ENCODE measurements at regions not wholly inside any gene's neighbourhood (a gene's known extent, or its start where the extent isn't known, plus 50 kb on each side); places are given as distances from the start of the nearest gene placed in this dataset.

DNA sequence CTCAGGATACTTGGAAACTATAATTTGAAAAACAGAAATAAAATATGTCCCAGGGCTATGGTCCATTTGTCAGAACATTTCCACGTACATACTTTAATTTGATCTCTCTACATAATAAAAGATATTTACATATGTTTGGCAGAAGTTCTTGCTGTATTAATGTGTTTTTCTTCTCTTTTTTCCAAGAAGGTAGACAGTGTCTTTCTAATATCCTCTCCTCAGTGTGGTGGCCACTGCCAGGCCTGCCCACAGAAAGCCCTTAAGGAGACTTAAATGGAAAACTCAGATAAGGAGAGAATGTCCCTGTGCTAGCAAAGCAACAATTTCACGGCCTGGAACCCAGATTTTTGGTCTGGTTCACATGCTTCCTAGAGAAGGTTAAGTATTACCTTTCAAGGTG, 76.5 kb upstream of the ARHGEF26 start:
- Histone ChIP-seq H3K9me3 (no peaks in the 10 kb centered on the region), H3K36me3 (ENCODE audit: control insufficient read depth, insufficient read depth, low read length) (no peaks in the 10 kb centered on the region), H3K4me3 (ENCODE audit: low read depth, low read length) (no peak overlapping the region), H3K27me3 (replicated peaks; ENCODE audit: control insufficient read depth, insufficient read depth, low read length) (no peaks in the 10 kb centered on the region; the same call in 1 of the 2 replicates), H3K4me1 (no peaks in the 10 kb centered on the region)
- intact Hi-C loops (cut with micrococcal nuclease; ENCODE audit: unreplicated experiment): no loop called here
- Mint-ChIP-seq H3K9me3 (ENCODE audit: unreplicated experiment) (no peaks in the 10 kb centered on the region), H3K27ac (ENCODE audit: unreplicated experiment) (no peak overlapping the region), H3K4me3 (ENCODE audit: unreplicated experiment) (no peak overlapping the region), H3K36me3 (ENCODE audit: insufficient read depth, unreplicated experiment) (no peaks in the 10 kb centered on the region), H3K4me1 (ENCODE audit: low read depth, unreplicated experiment) (no peaks in the 10 kb centered on the region), H3K27me3 (ENCODE audit: insufficient read depth, unreplicated experiment) (peaks cover 12% of the 10 kb centered on the region)
- TF ChIP-seq, protein P1, sequence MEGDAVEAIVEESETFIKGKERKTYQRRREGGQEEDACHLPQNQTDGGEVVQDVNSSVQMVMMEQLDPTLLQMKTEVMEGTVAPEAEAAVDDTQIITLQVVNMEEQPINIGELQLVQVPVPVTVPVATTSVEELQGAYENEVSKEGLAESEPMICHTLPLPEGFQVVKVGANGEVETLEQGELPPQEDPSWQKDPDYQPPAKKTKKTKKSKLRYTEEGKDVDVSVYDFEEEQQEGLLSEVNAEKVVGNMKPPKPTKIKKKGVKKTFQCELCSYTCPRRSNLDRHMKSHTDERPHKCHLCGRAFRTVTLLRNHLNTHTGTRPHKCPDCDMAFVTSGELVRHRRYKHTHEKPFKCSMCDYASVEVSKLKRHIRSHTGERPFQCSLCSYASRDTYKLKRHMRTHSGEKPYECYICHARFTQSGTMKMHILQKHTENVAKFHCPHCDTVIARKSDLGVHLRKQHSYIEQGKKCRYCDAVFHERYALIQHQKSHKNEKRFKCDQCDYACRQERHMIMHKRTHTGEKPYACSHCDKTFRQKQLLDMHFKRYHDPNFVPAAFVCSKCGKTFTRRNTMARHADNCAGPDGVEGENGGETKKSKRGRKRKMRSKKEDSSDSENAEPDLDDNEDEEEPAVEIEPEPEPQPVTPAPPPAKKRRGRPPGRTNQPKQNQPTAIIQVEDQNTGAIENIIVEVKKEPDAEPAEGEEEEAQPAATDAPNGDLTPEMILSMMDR (IDR thresholded peaks at IDR 0.05; ENCODE audit: insufficient read depth in 1 of 2, low read depth in 1 of 2, low read length in 1 of 2, severe bottlenecking in 1 of 2, unreplicated experiment in 1 of 2): no peak
- POLR2A ChIA-PET: no interaction called here
- BruUV-seq (replicated peaks): no TSS peak
- CTCF ChIA-PET: no interaction called here
- no peak for DNase-seq

GRCh38 chr3:154050216-154050615, 71.0 kb upstream of the ARHGEF26 start:
- H3K4me3 ChIP-seq (ENCODE audit: low read depth, low read length): no peak overlapping the region
- H3K27me3 ChIP-seq (replicated peaks; ENCODE audit: control insufficient read depth, insufficient read depth, low read length): no peaks in the 10 kb centered on the region
- no peaks in the 10 kb centered on the region for H3K4me1 Mint-ChIP-seq (ENCODE audit: low read depth, unreplicated experiment)
- no peaks in the 10 kb centered on the region for H3K4me1 ChIP-seq
- no peaks in the 10 kb centered on the region for H3K36me3 Mint-ChIP-seq (ENCODE audit: insufficient read depth, unreplicated experiment)
- CTCF ChIA-PET: no interaction called here
- peaks cover 10% of the 10 kb centered on the region for H3K27me3 Mint-ChIP-seq (ENCODE audit: insufficient read depth, unreplicated experiment)
- BruUV-seq (replicated peaks): no TSS peak
- no peak overlapping the region for H3K27ac Mint-ChIP-seq (ENCODE audit: unreplicated experiment)
- DNase-seq: no peak
- no peaks in the 10 kb centered on the region for H3K9me3 Mint-ChIP-seq (ENCODE audit: unreplicated experiment)
- no peak overlapping the region for H3K4me3 Mint-ChIP-seq (ENCODE audit: unreplicated experiment)
- POLR2A ChIA-PET: no interaction called here
- TF ChIP-seq, protein P1 (IDR thresholded peaks at IDR 0.05; ENCODE audit: insufficient read depth in 1 of 2, low read depth in 1 of 2, low read length in 1 of 2, severe bottlenecking in 1 of 2, unreplicated experiment in 1 of 2): no peak
- no peaks in the 10 kb centered on the region for H3K36me3 ChIP-seq (ENCODE audit: control insufficient read depth, insufficient read depth, low read length)
- H3K9me3 ChIP-seq: no peaks in the 10 kb centered on the region
- intact Hi-C loops (cut with micrococcal nuclease; ENCODE audit: unreplicated experiment): no loop called here

GRCh38 chr3:154050766-154051165, 70.4 kb upstream of the ARHGEF26 start:
- no peaks in the 10 kb centered on the region for H3K36me3 ChIP-seq (ENCODE audit: control insufficient read depth, insufficient read depth, low read length)
- TF ChIP-seq, protein P1 (IDR thresholded peaks at IDR 0.05; ENCODE audit: insufficient read depth in 1 of 2, low read depth in 1 of 2, low read length in 1 of 2, severe bottlenecking in 1 of 2, unreplicated experiment in 1 of 2): no peak
- CTCF ChIA-PET: no interaction called here
- no peaks in the 10 kb centered on the region for H3K36me3 Mint-ChIP-seq (ENCODE audit: insufficient read depth, unreplicated experiment)
- no peak overlapping the region for H3K4me3 ChIP-seq (ENCODE audit: low read depth, low read length)
- no peaks in the 10 kb centered on the region for H3K9me3 ChIP-seq
- H3K4me1 Mint-ChIP-seq (ENCODE audit: low read depth, unreplicated experiment): no peaks in the 10 kb centered on the region
- intact Hi-C loops (cut with micrococcal nuclease; ENCODE audit: unreplicated experiment): no loop called here
- no peaks in the 10 kb centered on the region for H3K27me3 ChIP-seq (replicated peaks; ENCODE audit: control insufficient read depth, insufficient read depth, low read length)
- no peak overlapping the region for H3K27ac Mint-ChIP-seq (ENCODE audit: unreplicated experiment)
- DNase-seq: no peak
- H3K4me1 ChIP-seq: no peaks in the 10 kb centered on the region
- no peak overlapping the region for H3K4me3 Mint-ChIP-seq (ENCODE audit: unreplicated experiment)
- H3K27me3 Mint-ChIP-seq (ENCODE audit: insufficient read depth, unreplicated experiment): peaks cover 10% of the 10 kb centered on the region
- POLR2A ChIA-PET: no interaction called here
- BruUV-seq (replicated peaks): no TSS peak
- H3K9me3 Mint-ChIP-seq (ENCODE audit: unreplicated experiment): no peaks in the 10 kb centered on the region

Measured in Caco-2 (cell line).